K562 (cell line): ENCODE measurements at regions not wholly inside any gene's neighbourhood (a gene's known extent, or its start where the extent isn't known, plus 50 kb on each side); places are given as distances from the start of the nearest gene placed in this dataset.

Source experiments
- ATAC-seq: fragments of 200-7000 bp; cut with Tn5 transposase; 3 replicates; pipeline ENCODE4 v1.9.1; 2020; ENCODE audit warnings: moderate library complexity
- BruUV-seq: library from RNA; stranded (reverse); fragments of 400-500 nt; replicated peaks from 2 replicates; lab custom pipeline; 2021; lab: Mats Ljungman, UMichigan
- CTCF ChIA-PET: fragments of 300-600 bp; formaldehyde crosslinking; extraction: SDS; loops from one replicate; lab custom pipeline; 2021; ENCODE audit warnings: low intra/inter-chr PET ratio; lab: Yijun Ruan, JAX
- POLR2A ChIA-PET: fragments of 300-600, 350-650 bp; sonication (Branson Sonifier 250); formaldehyde crosslinking; extraction: SDS; loops from one replicate; lab custom pipeline; 2021; ENCODE audit warnings: antibody characterized with exemption, inconsistent platforms; lab: Yijun Ruan, JAX
- DNase-seq, 4 experiments: peaks; one replicate each; pipeline versions ENCODE4 v3.0.0 to v3.0.0-alpha.2; 2011 to 2018; ENCODE audit warnings: low spot score in 3 of 4, mixed read lengths in 3 of 4; ENCODE audit errors: extremely low read depth in 1 of 4
- FAIRE-seq: peaks from 2 replicates; lab custom pipeline; 2011; peaks lifted over from hg19 to GRCh38; lab: Jason Lieb, UNC
- H2AFZ ChIP-seq: 2 replicates; pipeline ENCODE4 v1.6.0; 2011; ENCODE audit warnings: low read depth, low read length, control low read depth, inconsistent platforms
- H3K27ac ChIP-seq: fragments of 200-600 bp; 3 replicates; pipeline ENCODE4 v1.8.0; 2011; ENCODE audit warnings: low read depth, mild to moderate bottlenecking, control low read depth, inconsistent platforms, low read length, moderate library complexity, mixed read lengths; ENCODE audit errors: extremely low read depth
- H3K27me3 ChIP-seq, 2 experiments: fragments of 300-600 bp in 1 of 2; 2 replicates in 1 of 2; 3 replicates in 1 of 2; pipeline versions ENCODE4 v1.6.0 to v1.8.0; 2011; ENCODE audit warnings: inconsistent platforms in 2 of 2, low read length in 2 of 2, mild to moderate bottlenecking in 1 of 2, mixed read lengths in 1 of 2, moderate library complexity in 1 of 2; ENCODE audit not compliant: control insufficient read depth in 2 of 2, insufficient read depth in 2 of 2
- H3K36me3 ChIP-seq: fragments of 300-600 bp; 3 replicates; pipeline ENCODE4 v1.8.0; 2011; ENCODE audit warnings: mild to moderate bottlenecking, low read length, inconsistent platforms; ENCODE audit not compliant: control insufficient read depth, insufficient read depth
- H3K4me1 ChIP-seq, 2 experiments: fragments of 200-600 bp in 1 of 2; replicated peaks in 1 of 2; 2 replicates in 1 of 2; 3 replicates in 1 of 2; pipeline versions ENCODE4 v1.5.1 to v1.8.0; 2011; ENCODE audit warnings: inconsistent platforms in 2 of 2, low read length in 2 of 2, mild to moderate bottlenecking in 1 of 2, mixed read lengths in 1 of 2, moderate library complexity in 1 of 2; ENCODE audit not compliant: control insufficient read depth in 2 of 2, insufficient read depth in 2 of 2
- H3K4me2 ChIP-seq: 2 replicates; pipeline ENCODE4 v1.6.1; 2011; ENCODE audit warnings: low read length, control low read depth, inconsistent platforms, mixed read lengths; ENCODE audit not compliant: insufficient read depth
- H3K4me3 ChIP-seq: fragments of 200-600 bp; sonication (generic), shearing (Covaris generic); 2 replicates; pipeline ENCODE4 v1.5.1; 2016; ENCODE audit warnings: control low read depth, inconsistent platforms
- H3K79me2 ChIP-seq: fragments of 200-600 bp; 3 replicates; pipeline ENCODE4 v1.8.0; 2011; ENCODE audit warnings: low read length, inconsistent platforms; ENCODE audit not compliant: control insufficient read depth, insufficient read depth
- H3K9ac ChIP-seq, 2 experiments: 2 replicates each; pipeline versions ENCODE4 v1.6.0 to v1.6.1; 2011; ENCODE audit warnings: low read depth in 2 of 2, low read length in 2 of 2, control low read depth in 1 of 2, inconsistent platforms in 1 of 2, mild to moderate bottlenecking in 1 of 2, mixed read lengths in 1 of 2; ENCODE audit not compliant: insufficient read depth in 1 of 2
- H3K9me1 ChIP-seq: one replicate; pipeline ENCODE4 v1.6.0; 2011; ENCODE audit warnings: inconsistent platforms, mild to moderate bottlenecking, low read length, moderate library complexity; ENCODE audit not compliant: control insufficient read depth, insufficient read depth
- H3K9me3 ChIP-seq: replicated peaks from 2 replicates; pipeline ENCODE4 v1.5.1; 2011; ENCODE audit warnings: low read depth, low read length, inconsistent platforms; ENCODE audit not compliant: control insufficient read depth, insufficient read depth
- H4K20me1 ChIP-seq: replicated peaks from 2 replicates; pipeline ENCODE4 v1.6.1; 2011; ENCODE audit warnings: low read length, inconsistent platforms, mixed read lengths; ENCODE audit not compliant: control insufficient read depth, insufficient read depth
- ETV5 ChIP-seq: sonication (generic); formaldehyde crosslinking; IDR thresholded peaks from 2 replicates; pipeline ENCODE4 v1.4.0; 2020; ENCODE audit warnings: low read depth, mild to moderate bottlenecking, missing genetic modification reagents
- GTF2E2 ChIP-seq: fragments of 200-800 bp; sonication (Bioruptor generic); IDR thresholded peaks from 2 replicates; pipeline ENCODE4 v1.6.1; 2016; ENCODE audit warnings: missing genetic modification characterization, missing compliant biosample characterization
- HMG20B ChIP-seq: fragments of 250-450 bp; sonication (Bioruptor Pico); IDR thresholded peaks from 2 replicates; pipeline ENCODE4 v1.5.0; 2021; ENCODE audit warnings: mild to moderate bottlenecking
- HOXB6 ChIP-seq: fragments of 250-450 bp; sonication (Bioruptor Pico); IDR thresholded peaks from 2 replicates; pipeline ENCODE4 v1.5.1; 2022; ENCODE audit warnings: mild to moderate bottlenecking, borderline replicate concordance
- IRF1 ChIP-seq: sonication (generic); formaldehyde crosslinking; IDR thresholded peaks from 2 replicates; pipeline ENCODE4 v1.8.0; 2022; ENCODE audit warnings: missing genetic modification reagents, mild to moderate bottlenecking, borderline replicate concordance
- KLF10 ChIP-seq: fragments of 250-450 bp; sonication (Bioruptor Pico); IDR thresholded peaks from 2 replicates; pipeline ENCODE4 v1.6.1; 2021; ENCODE audit warnings: matching md5 sums
- MITF ChIP-seq: IDR thresholded peaks from 2 replicates; pipeline ENCODE4 v1.6.1; 2014; ENCODE audit warnings: antibody characterized with exemption
- NFATC3 ChIP-seq: fragments of 450-650 bp; IDR thresholded peaks from 2 replicates; pipeline ENCODE4 v1.6.1; 2017; ENCODE audit warnings: mild to moderate bottlenecking
- RBM39 ChIP-seq: fragments of 200-400 bp; formaldehyde crosslinking; optimal IDR thresholded peaks from 2 replicates; pipeline ENCODE3; 2018; ENCODE audit warnings: low read depth, low read length
- THRB ChIP-seq: fragments of 450-650 bp; formaldehyde crosslinking; conservative IDR thresholded peaks from 2 replicates; pipeline ENCODE4 v1.4.0; 2022; ENCODE audit warnings: mild to moderate bottlenecking, missing genetic modification characterization
- TRIM25 ChIP-seq: fragments of 450-650 bp; IDR thresholded peaks from 2 replicates; pipeline ENCODE4 v1.7.0; 2016; ENCODE audit warnings: borderline replicate concordance
- ZBTB12 ChIP-seq: fragments of 250-450 bp; sonication (Bioruptor Pico); IDR thresholded peaks from 2 replicates; pipeline ENCODE4 v1.4.0; 2020
- WGBS: fragments of 100-300 bp; shearing (Covaris generic); methylation state at CpG from one replicate; pipeline ENCODE4 v1.1.6; 2016; ENCODE audit warnings: low coverage, mixed read lengths; ENCODE audit not compliant: insufficient coverage; ENCODE audit errors: missing lambda C conversion rate; 5-methylcytosine and 5-hydroxymethylcytosine counted together
- in situ Hi-C: fragments of 300-500 bp; cut with MboI; formaldehyde crosslinking; loops from 4 replicates; pipeline ENCODE4 v1.15.0; 2018; ENCODE audit warnings: inconsistent platforms, mixed read lengths
- intact Hi-C: fragments of 100-400 bp; cut with micrococcal nuclease; formaldehyde crosslinking; loops from 2 replicates; pipeline ENCODE4 v1.14.2; 2022

- Histone ChIP-seq H3K4me1 (no peaks in the 10 kb centered on the region), H3K79me2 (no peaks in the 10 kb centered on the region), H3K4me2 (no peak overlapping the region), H3K36me3 (no peaks in the 10 kb centered on the region), H4K20me1 (no peaks in the 10 kb centered on the region), H3K9me1 (no peaks in the 10 kb centered on the region), H3K27ac (no peak overlapping the region), H3K9me3 (no peaks in the 10 kb centered on the region), H2AFZ (no peak overlapping the region), H3K27me3 (no peaks in the 10 kb centered on the region), H3K9ac (no peak overlapping the region), H3K4me3 (no peak overlapping the region)
- ATAC-seq (no peak), FAIRE-seq (no peak), DNase-seq (no peak)
- WGBS, result 2% methylated on average over 7 of the region's 7 CpGs
- no TSS peak for BruUV-seq
- in situ Hi-C loops (no loop called here), intact Hi-C loops (no loop called here)
- POLR2A ChIA-PET, result no interaction called here
- CTCF ChIA-PET, result no interaction called here
- no peak for TF ChIP-seq TRIM25
- TF ChIP-seq NFATC3, result no peak
- no peak for TF ChIP-seq HMG20B
- no peak for TF ChIP-seq GTF2E2 (tag)
- no peak for TF ChIP-seq ZBTB12 (CRISPR knock-in tag)
- TF ChIP-seq IRF1 (CRISPR knock-in tag), result no peak
- no peak for TF ChIP-seq ETV5
- TF ChIP-seq HOXB6, result no peak
- TF ChIP-seq MITF, result no peak
- TF ChIP-seq KLF10 (CRISPR knock-in tag), result no peak
- no peak for TF ChIP-seq THRB
- TF ChIP-seq RBM39, result no peak
Observed at GRCh38 chr6:155994086-155994485, 538.4 kb upstream of the NOX3 start.
